ENCODE measurements at regions not wholly inside any gene's neighbourhood (a gene's known extent, or its start where the extent isn't known, plus 50 kb on each side); places are given as distances from the start of the nearest gene placed in this dataset.
"Not testable (repeated sequence)": the region's sequence is repeated elsewhere in the genome, so short reads cannot be mapped to it uniquely, and the experiment has no call there.

GRCh38 chr1:101185421-101185820, 51.4 kb upstream of the S1PR1 start:
- intact Hi-C loops (cut with DNase I, micrococcal nuclease), result no loop called here
- DNase-seq (no peak), ATAC-seq (no peak)

DNA sequence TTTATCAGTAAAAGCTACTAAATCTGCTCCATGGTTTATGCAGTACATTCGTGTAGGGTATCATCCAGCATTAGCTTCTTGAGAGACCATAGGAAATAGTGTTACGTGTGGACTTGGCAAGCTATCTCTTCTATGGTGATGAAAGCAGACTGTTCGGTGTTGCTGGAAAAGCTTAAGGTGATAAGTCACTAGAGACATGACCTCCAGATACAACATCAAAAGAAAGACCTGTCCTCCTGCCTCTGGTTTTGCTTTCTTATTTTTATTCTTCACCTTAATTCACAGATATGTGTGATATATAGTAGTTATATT, 53.5 kb upstream of the S1PR1 start:
- intact Hi-C loops (cut with DNase I, micrococcal nuclease), result no loop called here
- DNase-seq, result no peak
- no peak for ATAC-seq

GRCh38 chr1:101182627-101183387, 54.0 kb upstream of the S1PR1 start:
- intact Hi-C loops (cut with DNase I, micrococcal nuclease), result no loop called here
- no peak for DNase-seq
- no peak for ATAC-seq

DNA sequence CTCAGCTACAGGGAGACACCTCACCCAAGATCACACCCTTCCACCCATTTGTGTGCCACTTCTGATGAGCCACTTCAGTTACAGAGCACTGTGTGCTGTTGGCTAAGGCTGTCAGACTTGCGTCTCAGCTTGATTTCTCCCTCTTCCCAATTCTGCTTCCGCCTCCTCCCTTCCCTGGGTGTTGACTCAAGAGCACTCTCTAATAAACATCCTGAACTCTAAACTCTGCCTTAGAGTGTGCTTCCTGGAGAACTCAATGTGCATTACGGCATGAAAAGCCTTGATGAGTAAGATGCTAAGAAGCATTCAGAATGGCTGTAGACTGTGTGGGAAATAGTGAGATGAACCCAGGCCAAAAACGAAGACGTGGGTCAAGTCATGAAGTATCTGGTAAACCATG, 54.9 kb upstream of the S1PR1 start:
- ATAC-seq, result no peak
- no peak for DNase-seq
- intact Hi-C loops (cut with DNase I, micrococcal nuclease), result no loop called here

GRCh38 chr1:101178688-101179491, 57.9 kb upstream of the S1PR1 start:
- no peak for DNase-seq
- intact Hi-C loops (cut with DNase I, micrococcal nuclease), result no loop called here
- ATAC-seq, result no peak

GRCh38 chr1:101178341-101178687, 58.5 kb upstream of the S1PR1 start:
- DNase-seq (no peak), ATAC-seq (no peak)
- intact Hi-C loops (cut with DNase I, micrococcal nuclease), result no loop called here

- no peak for DNase-seq
- intact Hi-C loops (cut with DNase I, micrococcal nuclease), result no loop called here
- ATAC-seq, result no peak
Measured at GRCh38 chr1:101175886-101176285, 60.9 kb upstream of the S1PR1 start.

DNA sequence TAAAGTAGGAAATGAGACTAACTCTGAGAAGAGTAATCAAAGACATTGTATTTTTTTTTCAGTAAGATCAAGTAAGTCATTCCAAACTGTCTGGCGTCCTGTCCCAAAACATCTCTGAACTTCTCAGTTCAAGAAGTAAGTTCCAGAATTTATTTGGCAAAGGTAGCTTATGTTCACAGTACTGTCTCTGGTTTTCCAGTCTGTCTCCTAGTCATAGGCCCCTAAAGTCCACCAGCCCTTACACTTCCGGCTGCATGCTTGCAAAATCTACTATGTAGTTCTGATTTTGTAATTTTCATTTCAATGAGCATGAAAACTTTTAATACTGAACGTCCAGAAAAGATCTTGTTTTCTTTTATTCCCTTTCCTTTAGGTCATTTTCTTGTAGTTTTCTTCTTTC, 61.4 kb upstream of the S1PR1 start:
- DNase-seq (no peak), ATAC-seq (no peak)
- intact Hi-C loops (cut with DNase I, micrococcal nuclease), result no loop called here

GRCh38 chr1:101174722-101175121, 62.1 kb upstream of the S1PR1 start:
- intact Hi-C loops (cut with DNase I, micrococcal nuclease), result no loop called here
- DNase-seq (no peak), ATAC-seq (no peak)

GRCh38 chr1:101174298-101174697, 62.5 kb upstream of the S1PR1 start:
- DNase-seq; ATAC-seq; intact Hi-C loops (cut with DNase I, micrococcal nuclease): not testable (repeated sequence)

DNA sequence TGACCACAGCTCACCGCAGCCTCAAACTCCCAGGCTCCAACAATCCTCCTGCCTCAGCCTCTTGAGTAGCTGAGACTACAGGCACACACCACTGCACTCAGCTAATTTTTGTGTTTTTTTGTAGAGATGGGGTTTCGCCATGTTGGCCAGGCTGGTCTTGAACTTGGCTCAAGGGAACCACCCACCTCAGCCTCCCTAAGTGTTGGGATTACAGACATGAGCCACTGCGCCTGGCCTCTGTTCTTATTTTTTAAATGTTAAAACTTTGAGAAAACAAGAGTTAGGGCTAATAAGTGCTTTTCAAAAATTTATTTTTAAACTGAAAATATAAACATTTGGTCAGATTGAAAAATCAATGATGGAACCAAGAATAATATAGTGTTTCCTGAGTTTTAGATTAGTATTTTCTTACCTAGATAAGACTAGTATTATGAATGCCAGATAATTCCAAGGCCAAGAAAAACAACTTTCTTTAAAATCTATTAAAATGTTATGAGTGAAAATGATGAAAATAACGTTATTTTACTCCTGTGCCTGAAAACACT, 66.2 kb upstream of the S1PR1 start:
- DNase-seq (no peak), ATAC-seq (no peak)
- intact Hi-C loops (cut with DNase I, micrococcal nuclease), result no loop called here

DNA sequence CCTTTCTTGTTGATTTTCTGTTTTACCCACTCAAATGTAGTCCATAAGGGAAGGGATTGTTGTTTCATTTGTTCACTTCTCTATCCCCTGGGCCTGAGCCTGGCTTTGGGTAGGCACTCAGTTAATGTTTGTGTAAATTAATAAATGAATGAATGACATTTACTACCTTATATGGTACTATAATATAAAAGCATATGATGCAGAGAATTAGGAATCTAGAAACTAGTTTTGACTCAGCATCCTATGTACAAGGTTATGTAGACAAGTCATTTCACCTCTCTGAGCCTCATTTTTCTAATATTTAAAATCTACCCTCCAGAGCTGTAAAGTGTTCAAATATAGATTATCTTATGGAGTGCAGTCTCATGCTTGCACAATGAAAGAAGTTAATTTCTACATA, 68.9 kb upstream of the S1PR1 start:
- DNase-seq, result no peak
- no peak for ATAC-seq
- intact Hi-C loops (cut with DNase I, micrococcal nuclease), result no loop called here

- intact Hi-C loops (cut with DNase I, micrococcal nuclease), result no loop called here
- DNase-seq, result no peak
- ATAC-seq, result no peak
Measured at GRCh38 chr1:101166583-101167120, 70.2 kb upstream of the S1PR1 start.

DNA sequence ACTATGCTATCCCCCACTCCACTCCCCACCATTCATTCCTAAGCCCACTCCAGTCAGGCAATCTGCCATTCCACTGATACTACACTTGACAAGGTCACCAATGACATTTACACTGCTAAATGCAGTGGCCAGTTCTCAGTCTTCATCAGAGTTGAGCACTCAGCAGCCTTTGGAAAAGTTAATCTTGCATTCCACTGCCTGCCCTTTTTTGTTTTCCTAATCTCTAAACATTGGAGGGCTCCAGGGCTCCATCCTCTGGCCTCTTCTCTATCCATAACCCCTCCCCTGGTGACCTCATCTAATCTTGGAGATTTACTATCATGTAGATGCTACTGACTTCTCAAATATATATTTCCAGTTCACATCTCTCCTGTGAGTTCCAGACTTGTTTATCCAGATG, 70.9 kb upstream of the S1PR1 start:
- intact Hi-C loops (cut with DNase I, micrococcal nuclease), result no loop called here
- DNase-seq (no peak), ATAC-seq (no peak)

GRCh38 chr1:101165532-101165931, 71.3 kb upstream of the S1PR1 start:
- ATAC-seq (no peak), DNase-seq (no peak)
- intact Hi-C loops (cut with DNase I, micrococcal nuclease), result no loop called here

- no peak for DNase-seq
- intact Hi-C loops (cut with DNase I, micrococcal nuclease), result no loop called here
- ATAC-seq, result no peak
Measured at GRCh38 chr1:101164776-101165175, 72.0 kb upstream of the S1PR1 start.

GRCh38 chr1:101162736-101163735, 73.8 kb upstream of the S1PR1 start:
- intact Hi-C loops (cut with DNase I, micrococcal nuclease), result no loop called here
- DNase-seq, result no peak
- ATAC-seq, result no peak

- DNase-seq (no peak), ATAC-seq (no peak)
- intact Hi-C loops (cut with DNase I, micrococcal nuclease), result no loop called here
Measured at GRCh38 chr1:101162300-101162699, 74.5 kb upstream of the S1PR1 start.

GRCh38 chr1:101161619-101162018, 75.2 kb upstream of the S1PR1 start:
- DNase-seq (no peak), ATAC-seq (no peak)
- intact Hi-C loops (cut with DNase I, micrococcal nuclease), result no loop called here

Measured in left colon (tissue), 2 donors.